Naive thymus-derived CD4-positive, alpha-beta T cell (primary cell): ENCODE measurements at regions not wholly inside any gene's neighbourhood (a gene's known extent, or its start where the extent isn't known, plus 50 kb on each side); places are given as distances from the start of the nearest gene placed in this dataset.

ENCODE experiments used
- ATAC-seq: fragments of 150-1000 bp; cut with Tn5 transposase; 2 replicates; pipeline ENCODE4 v1.10.0; 2021; ENCODE audit warnings: mild to moderate bottlenecking, moderate library complexity
- CTCF ChIA-PET: fragments of 350-600 bp; sonication (Branson Sonifier 250); formaldehyde crosslinking; loops from one replicate; lab custom pipeline; 2021; ENCODE audit warnings: antibody characterized with exemption; lab: Charles Lee
- POLR2A ChIA-PET: fragments of 350-600 bp; sonication (Branson Sonifier 250); formaldehyde crosslinking; loops from one replicate; lab custom pipeline; 2021; ENCODE audit warnings: antibody characterized with exemption, inconsistent platforms; lab: Charles Lee
- DNase-seq, 9 donors: peaks; one replicate each; pipeline versions ENCODE4 v3.0.0 to v3.0.0-alpha.2; 2020 to 2022; ENCODE audit warnings: mixed read lengths in 1 of 9
- H3K27ac ChIP-seq: one replicate; pipeline ENCODE4 v1.7.0; 2013; ENCODE audit warnings: mild to moderate bottlenecking, low read depth, low read length, moderate library complexity
- H3K27me3 ChIP-seq, 2 donors: one replicate each; pipeline ENCODE4 v1.7.0; 2013; ENCODE audit warnings: low read length in 2 of 2, mild to moderate bottlenecking in 2 of 2, moderate library complexity in 2 of 2; ENCODE audit not compliant: control insufficient read depth in 2 of 2, insufficient read depth in 2 of 2
- H3K36me3 ChIP-seq, 3 experiments: 1 replicate in 2 of 3; 2 replicates in 1 of 3; pipeline ENCODE4 v1.7.0; 2013; ENCODE audit warnings: low read length in 3 of 3, mild to moderate bottlenecking in 3 of 3, moderate library complexity in 1 of 3; ENCODE audit not compliant: insufficient read depth in 3 of 3, control insufficient read depth in 2 of 3
- H3K4me1 ChIP-seq, 2 donors: one replicate each; pipeline ENCODE4 v1.7.0; 2013; ENCODE audit warnings: low read length in 2 of 2, mild to moderate bottlenecking in 2 of 2, moderate library complexity in 1 of 2; ENCODE audit not compliant: control insufficient read depth in 2 of 2, insufficient read depth in 2 of 2
- H3K4me3 ChIP-seq: 2 replicates; pipeline ENCODE4 v1.7.0; 2013; ENCODE audit warnings: mild to moderate bottlenecking, low read length
- H3K9me3 ChIP-seq, 3 experiments: 1 replicate in 2 of 3; 2 replicates in 1 of 3; pipeline ENCODE4 v1.7.0; 2013; ENCODE audit warnings: low read length in 3 of 3; ENCODE audit not compliant: control insufficient read depth in 2 of 3
- H3K27ac Mint-ChIP-seq, 9 donors: one replicate each; pipeline ENCODE4 v1.8.0; 2020 to 2022; ENCODE audit warnings: mixed read lengths in 9 of 9, mild to moderate bottlenecking in 8 of 9, moderate library complexity in 5 of 9, inconsistent platforms in 2 of 9
- H3K27me3 Mint-ChIP-seq, 5 donors: one replicate each; pipeline ENCODE4 v1.8.0; 2021 to 2022; ENCODE audit warnings: mixed read lengths in 5 of 5, mild to moderate bottlenecking in 1 of 5
- H3K36me3 Mint-ChIP-seq, 5 donors: one replicate each; pipeline ENCODE4 v1.8.0; 2020 to 2022; ENCODE audit warnings: mixed read lengths in 5 of 5, mild to moderate bottlenecking in 3 of 5, inconsistent platforms in 1 of 5
- H3K4me1 Mint-ChIP-seq, 7 donors: one replicate each; pipeline ENCODE4 v1.8.0; 2020 to 2022; ENCODE audit warnings: mixed read lengths in 7 of 7, mild to moderate bottlenecking in 3 of 7, inconsistent platforms in 1 of 7
- H3K4me3 Mint-ChIP-seq, 10 donors: one replicate each; pipeline ENCODE4 v1.8.0; 2020 to 2022; ENCODE audit warnings: mild to moderate bottlenecking in 10 of 10, mixed read lengths in 10 of 10, moderate library complexity in 6 of 10, inconsistent platforms in 2 of 10
- H3K9me3 Mint-ChIP-seq, 11 donors: one replicate each; pipeline ENCODE4 v1.8.0; 2020 to 2022; ENCODE audit warnings: mixed read lengths in 11 of 11, mild to moderate bottlenecking in 4 of 11, inconsistent platforms in 1 of 11, moderate library complexity in 1 of 11
- intact Hi-C, 2 donors: fragments of 100-400 bp; cut with micrococcal nuclease; formaldehyde crosslinking; loops; one replicate each; pipeline ENCODE4 v1.15.1; 2023

GRCh38 chr13:56932104-56932503 is 208.6 kb upstream of the PRR20A start:
- Histone ChIP-seq H3K36me3 (no peaks in the 10 kb centered on the region), H3K4me1 (no peaks in the 10 kb centered on the region), H3K27me3 (no peaks in the 10 kb centered on the region), H3K4me3 (no peak overlapping the region), H3K27ac (no peak overlapping the region), H3K9me3 (no peaks in the 10 kb centered on the region)
- intact Hi-C loops, result no loop called here
- H3K36me3 Mint-ChIP-seq, result no peaks in the 10 kb centered on the region
- H3K27me3 Mint-ChIP-seq, result no peaks in the 10 kb centered on the region
- ATAC-seq (no peak), DNase-seq (no peak)
- H3K9me3 Mint-ChIP-seq, result peaks cover 1 to 26% (median 15%) of the 10 kb centered on the region in 11 donors
- POLR2A ChIA-PET, result no interaction called here
- H3K27ac Mint-ChIP-seq, result no peak overlapping the region
- no peak overlapping the region for H3K4me3 Mint-ChIP-seq
- no peaks in the 10 kb centered on the region for H3K4me1 Mint-ChIP-seq
- CTCF ChIA-PET, result no interaction called here

DNA sequence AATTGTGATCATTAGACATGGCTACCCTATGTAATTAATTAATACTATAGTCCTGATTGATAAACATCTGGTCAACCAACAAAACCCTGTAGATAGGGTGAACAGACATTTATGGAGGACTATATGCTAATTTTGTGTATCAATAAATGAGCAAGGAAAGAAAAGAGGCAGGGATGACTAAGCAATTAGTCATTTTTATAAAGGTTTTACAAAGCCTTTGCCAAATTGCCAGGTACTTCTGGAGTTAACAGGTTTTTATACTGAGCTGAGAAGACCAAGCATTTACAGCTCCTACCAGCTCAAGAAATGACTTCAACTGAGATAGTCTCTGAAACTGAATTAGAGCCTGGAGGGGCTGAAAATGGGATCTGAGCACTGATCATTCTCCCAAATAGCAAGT is 186.8 kb upstream of the PRR20A start:
- Histone ChIP-seq H3K27me3 (no peaks in the 10 kb centered on the region), H3K27ac (no peak overlapping the region), H3K9me3 (peaks cover 0 to 3% (median 0%) of the 10 kb centered on the region in 3 experiments), H3K4me1 (no peaks in the 10 kb centered on the region), H3K4me3 (no peak overlapping the region), H3K36me3 (no peaks in the 10 kb centered on the region)
- intact Hi-C loops, result no loop called here
- Mint-ChIP-seq H3K4me3 (no peak overlapping the region), H3K27me3 (no peaks in the 10 kb centered on the region), H3K4me1 (no peaks in the 10 kb centered on the region), H3K9me3 (peaks cover 0 to 6% (median under 1%) of the 10 kb centered on the region in 11 donors), H3K36me3 (no peaks in the 10 kb centered on the region), H3K27ac (no peak overlapping the region)
- ATAC-seq (no peak), DNase-seq (no peak)
- CTCF ChIA-PET, result no interaction called here
- POLR2A ChIA-PET, result no interaction called here

GRCh38 chr13:56975647-56976046 is 165.1 kb upstream of the PRR20A start:
- intact Hi-C loops, result no loop called here
- ChIA-PET CTCF (no interaction called here), POLR2A (no interaction called here)
- Histone ChIP-seq H3K4me3 (no peak overlapping the region), H3K36me3 (no peaks in the 10 kb centered on the region), H3K9me3 (no peaks in the 10 kb centered on the region), H3K27me3 (no peaks in the 10 kb centered on the region), H3K27ac (no peak overlapping the region), H3K4me1 (no peaks in the 10 kb centered on the region)
- peaks cover 6 to 28% (median 17%) of the 10 kb centered on the region in 11 donors for H3K9me3 Mint-ChIP-seq
- no peaks in the 10 kb centered on the region for H3K36me3 Mint-ChIP-seq
- no peaks in the 10 kb centered on the region for H3K4me1 Mint-ChIP-seq
- no peak overlapping the region for H3K4me3 Mint-ChIP-seq
- no peak for DNase-seq
- no peak for ATAC-seq
- no peaks in the 10 kb centered on the region for H3K27me3 Mint-ChIP-seq
- no peak overlapping the region for H3K27ac Mint-ChIP-seq

GRCh38 chr13:56980856-56981255 is 159.9 kb upstream of the PRR20A start:
- Histone ChIP-seq H3K4me3 (no peak overlapping the region), H3K4me1 (no peaks in the 10 kb centered on the region), H3K36me3 (no peaks in the 10 kb centered on the region), H3K27me3 (no peaks in the 10 kb centered on the region), H3K27ac (no peak overlapping the region), H3K9me3 (no peaks in the 10 kb centered on the region)
- intact Hi-C loops, result no loop called here
- Mint-ChIP-seq H3K27ac (no peak overlapping the region), H3K9me3 (peaks cover 0 to 22% (median 11%) of the 10 kb centered on the region in 11 donors), H3K36me3 (no peaks in the 10 kb centered on the region), H3K4me1 (no peaks in the 10 kb centered on the region), H3K27me3 (no peaks in the 10 kb centered on the region), H3K4me3 (no peak overlapping the region)
- POLR2A ChIA-PET, result no interaction called here
- DNase-seq (no peak), ATAC-seq (no peak)
- CTCF ChIA-PET, result no interaction called here

GRCh38 chr13:56986121-56986520 is 154.6 kb upstream of the PRR20A start:
- Histone ChIP-seq H3K36me3 (no peaks in the 10 kb centered on the region), H3K4me1 (no peaks in the 10 kb centered on the region), H3K4me3 (no peak overlapping the region), H3K27me3 (no peaks in the 10 kb centered on the region), H3K27ac (no peak overlapping the region), H3K9me3 (no peaks in the 10 kb centered on the region)
- Mint-ChIP-seq H3K9me3 (peaks cover 0 to 21% (median 7%) of the 10 kb centered on the region in 11 donors), H3K36me3 (no peaks in the 10 kb centered on the region), H3K27ac (no peak overlapping the region), H3K4me1 (no peaks in the 10 kb centered on the region), H3K27me3 (no peaks in the 10 kb centered on the region), H3K4me3 (no peak overlapping the region)
- intact Hi-C loops, result no loop called here
- ChIA-PET CTCF (no interaction called here), POLR2A (no interaction called here)
- DNase-seq (no peak), ATAC-seq (no peak)

GRCh38 chr13:56988543-56988942 is 152.2 kb upstream of the PRR20A start:
- Mint-ChIP-seq H3K36me3 (no peaks in the 10 kb centered on the region), H3K4me1 (no peaks in the 10 kb centered on the region), H3K27ac (no peak overlapping the region), H3K9me3 (peaks cover 0 to 15% (median 9%) of the 10 kb centered on the region in 11 donors), H3K27me3 (no peaks in the 10 kb centered on the region), H3K4me3 (no peak overlapping the region)
- CTCF ChIA-PET, result no interaction called here
- Histone ChIP-seq H3K4me1 (no peaks in the 10 kb centered on the region), H3K27ac (no peak overlapping the region), H3K9me3 (no peaks in the 10 kb centered on the region), H3K36me3 (no peaks in the 10 kb centered on the region), H3K27me3 (no peaks in the 10 kb centered on the region), H3K4me3 (no peak overlapping the region)
- ATAC-seq (no peak), DNase-seq (no peak)
- intact Hi-C loops, result no loop called here
- POLR2A ChIA-PET, result no interaction called here

- intact Hi-C loops, result no loop called here
- Histone ChIP-seq H3K36me3 (no peaks in the 10 kb centered on the region), H3K4me3 (no peak overlapping the region), H3K27me3 (no peaks in the 10 kb centered on the region), H3K9me3 (no peaks in the 10 kb centered on the region), H3K27ac (no peak overlapping the region), H3K4me1 (no peaks in the 10 kb centered on the region)
- Mint-ChIP-seq H3K9me3 (peaks cover 0 to 26% (median 6%) of the 10 kb centered on the region in 11 donors), H3K36me3 (no peaks in the 10 kb centered on the region), H3K4me1 (no peaks in the 10 kb centered on the region), H3K27ac (no peak overlapping the region), H3K4me3 (no peak overlapping the region), H3K27me3 (no peaks in the 10 kb centered on the region)
- ChIA-PET CTCF (no interaction called here), POLR2A (no interaction called here)
- DNase-seq (no peak), ATAC-seq (no peak)
Observed at GRCh38 chr13:57003682-57004081, 137.0 kb upstream of the PRR20A start.
